D721Med (cell line): ENCODE measurements at regions not wholly inside any gene's neighbourhood (a gene's known extent, or its start where the extent isn't known, plus 50 kb on each side); places are given as distances from the start of the nearest gene placed in this dataset.
"Not testable (repeated sequence)": the region's sequence is repeated elsewhere in the genome, so short reads cannot be mapped to it uniquely, and the experiment has no call there.

Source experiments
- DNase-seq: peaks from one replicate; pipeline ENCODE4 v3.0.0; 2011; ENCODE audit warnings: low spot score; ENCODE audit not compliant: insufficient read length
- FAIRE-seq: peaks from 2 replicates; lab custom pipeline; 2011; peaks lifted over from hg19 to GRCh38; lab: Jason Lieb, UNC
- CTCF ChIP-seq: IDR thresholded peaks from 2 replicates; pipeline ENCODE4 v1.5.1; 2012; ENCODE audit warnings: mild to moderate bottlenecking, control low read depth; ENCODE audit not compliant: insufficient read depth; ENCODE audit errors: missing control alignments

GRCh38 chr10:62597226-62597625 is 207.3 kb upstream of the ADO start:
- FAIRE-seq (no peak), DNase-seq (no peak)
- no peak for TF ChIP-seq CTCF

- no peak for FAIRE-seq
These were observed 205.4 kb upstream of the ADO start for GRCh38 chr10:62599161-62599560.

GRCh38 chr10:62606551-62606950 is 198.0 kb upstream of the ADO start:
- not testable (repeated sequence) for FAIRE-seq, DNase-seq

More at GRCh38 chr10:62599161-62599560, 205.4 kb upstream of the ADO start:
- no peak for TF ChIP-seq CTCF
- no peak for DNase-seq

- FAIRE-seq, DNase-seq: not testable (repeated sequence)
These were observed 196.2 kb upstream of the ADO start for GRCh38 chr10:62608189-62608875.

GRCh38 chr10:62610649-62611229 is 193.8 kb upstream of the ADO start:
- no peak for FAIRE-seq
- peak; percentile 51 for DNase-seq
- peak; percentile 65 for TF ChIP-seq CTCF

GRCh38 chr10:62613424-62613823 is 191.1 kb upstream of the ADO start:
- TF ChIP-seq CTCF: no peak
- FAIRE-seq (no peak), DNase-seq (no peak)

GRCh38 chr10:62613859-62614258 is 190.7 kb upstream of the ADO start:
- FAIRE-seq: no peak
- TF ChIP-seq CTCF: no peak
- no peak for DNase-seq

- TF ChIP-seq CTCF: no peak
- FAIRE-seq (no peak), DNase-seq (no peak)
These were observed 189.9 kb upstream of the ADO start for GRCh38 chr10:62614389-62615157.
